Endothelial cell of umbilical vein (primary cell): ENCODE measurements at regions not wholly inside any gene's neighbourhood (a gene's known extent, or its start where the extent isn't known, plus 50 kb on each side); places are given as distances from the start of the nearest gene placed in this dataset.

Experiments
- CTCF ChIP-seq, 2 donors: IDR thresholded peaks; 1 replicate in 1 of 2; 2 replicates in 1 of 2; pipeline ENCODE4 v1.5.1; 2011; ENCODE audit warnings: low read length in 2 of 2, mild to moderate bottlenecking in 2 of 2, moderate library complexity in 2 of 2, control low read depth in 1 of 2, inconsistent platforms in 1 of 2, low read depth in 1 of 2; ENCODE audit not compliant: insufficient read depth in 1 of 2; ENCODE audit errors: extremely low read depth in 1 of 2
- EZH2 ChIP-seq: IDR thresholded peaks from 2 replicates; pipeline ENCODE4 v1.6.1; 2012; ENCODE audit warnings: borderline replicate concordance, low read depth, mild to moderate bottlenecking, moderate library complexity, low read length, inconsistent platforms; ENCODE audit not compliant: severe bottlenecking
- MYC ChIP-seq: IDR thresholded peaks from one replicate; pipeline ENCODE4 v1.6.1; 2011; ENCODE audit warnings: mild to moderate bottlenecking, low read depth, low read length
- POLR2A ChIP-seq: IDR thresholded peaks from 2 replicates; pipeline ENCODE4 v1.6.1; 2012; ENCODE audit warnings: low read depth, mild to moderate bottlenecking, control low read depth, low read length

DNA sequence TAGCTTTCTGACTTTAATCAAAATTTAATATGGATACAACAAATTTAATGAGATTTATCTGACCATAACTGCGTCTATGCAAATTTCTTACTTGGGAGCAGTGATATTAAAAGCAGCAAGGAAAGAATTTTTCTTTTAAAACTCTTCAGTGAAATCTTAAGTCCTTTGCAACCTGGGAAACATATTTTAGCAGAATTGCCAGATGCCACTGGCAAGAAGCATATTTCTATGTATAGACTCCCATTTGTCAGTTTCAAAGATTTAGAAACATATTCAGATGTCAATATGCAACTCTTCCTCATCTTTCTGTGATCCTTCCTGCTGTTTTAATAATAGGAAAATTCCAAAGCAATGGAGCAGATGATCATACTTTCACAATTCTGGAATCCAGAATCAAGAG is 911.3 kb downstream of the LUZP2 start:
- no peak for TF ChIP-seq EZH2
- TF ChIP-seq MYC, result no peak
- no peak for TF ChIP-seq POLR2A
- no peak for TF ChIP-seq CTCF (IDR thresholded peaks at IDR 0.05; ENCODE audit: extremely low read depth in 1 of 2, insufficient read depth in 1 of 2, low read depth in 1 of 2, low read length in 2 of 2)
